ENCODE measurements at regions not wholly inside any gene's neighbourhood (a gene's known extent, or its start where the extent isn't known, plus 50 kb on each side); places are given as distances from the start of the nearest gene placed in this dataset.
"Not testable (repeated sequence)": the region's sequence is repeated elsewhere in the genome, so short reads cannot be mapped to it uniquely, and the experiment has no call there.

- not testable (repeated sequence) for TF ChIP-seq POLR2A, POU2F2, POLR2AphosphoS5, TAF1 (IDR thresholded peaks at IDR 0.05; ENCODE audit: low read depth, low read length)
These were observed 214.9 kb downstream of the TFCP2L1 start for GRCh38 chr2:121070061-121070460.
